Parathyroid adenoma (tissue), 2 donors: ENCODE measurements at regions not wholly inside any gene's neighbourhood (a gene's known extent, or its start where the extent isn't known, plus 50 kb on each side); places are given as distances from the start of the nearest gene placed in this dataset.

ENCODE experiments used
- H2AFZ ChIP-seq: fragments of 300-600 bp; sonication (generic); one replicate; pipeline ENCODE4 v1.7.0; 2017; ENCODE audit warnings: antibody characterized with exemption, mild to moderate bottlenecking
- H3K27ac ChIP-seq: fragments of 300-600 bp; sonication (generic); one replicate; pipeline ENCODE4 v1.7.0; 2017
- H3K27me3 ChIP-seq: fragments of 300-600 bp; sonication (generic); one replicate; pipeline ENCODE4 v1.7.0; 2017; ENCODE audit warnings: low read length; ENCODE audit not compliant: control insufficient read depth, insufficient read depth
- H3K36me3 ChIP-seq: fragments of 300-600 bp; sonication (generic); one replicate; pipeline ENCODE4 v1.7.0; 2017; ENCODE audit warnings: low read length; ENCODE audit not compliant: control insufficient read depth, insufficient read depth
- H3K4me1 ChIP-seq: fragments of 300-600 bp; sonication (generic); one replicate; pipeline ENCODE4 v1.7.0; 2017; ENCODE audit warnings: control low read depth
- H3K4me2 ChIP-seq: fragments of 300-600 bp; sonication (generic); one replicate; pipeline ENCODE4 v1.7.0; 2017; ENCODE audit warnings: low read length
- H3K4me3 ChIP-seq: fragments of 300-600 bp; sonication (generic); one replicate; pipeline ENCODE4 v1.7.0; 2017; ENCODE audit warnings: low read depth, low read length
- H3K79me2 ChIP-seq: fragments of 300-600 bp; sonication (generic); one replicate; pipeline ENCODE4 v1.7.0; 2017; ENCODE audit warnings: control low read depth
- H3K9ac ChIP-seq: fragments of 300-600 bp; sonication (generic); one replicate; pipeline ENCODE4 v1.7.0; 2017; ENCODE audit warnings: mild to moderate bottlenecking
- H3K9me3 ChIP-seq: fragments of 300-600 bp; sonication (generic); one replicate; pipeline ENCODE4 v1.7.0; 2017; ENCODE audit warnings: low read length; ENCODE audit not compliant: control insufficient read depth
- TF ChIP-seq, protein P1 (sequence below): fragments of 300-600 bp; sonication (generic); IDR thresholded peaks from one replicate; pipeline ENCODE4 v1.7.0; 2017; ENCODE audit warnings: antibody characterized with exemption, mild to moderate bottlenecking
- donor health status: primary hyperparathyroidism.

DNA sequence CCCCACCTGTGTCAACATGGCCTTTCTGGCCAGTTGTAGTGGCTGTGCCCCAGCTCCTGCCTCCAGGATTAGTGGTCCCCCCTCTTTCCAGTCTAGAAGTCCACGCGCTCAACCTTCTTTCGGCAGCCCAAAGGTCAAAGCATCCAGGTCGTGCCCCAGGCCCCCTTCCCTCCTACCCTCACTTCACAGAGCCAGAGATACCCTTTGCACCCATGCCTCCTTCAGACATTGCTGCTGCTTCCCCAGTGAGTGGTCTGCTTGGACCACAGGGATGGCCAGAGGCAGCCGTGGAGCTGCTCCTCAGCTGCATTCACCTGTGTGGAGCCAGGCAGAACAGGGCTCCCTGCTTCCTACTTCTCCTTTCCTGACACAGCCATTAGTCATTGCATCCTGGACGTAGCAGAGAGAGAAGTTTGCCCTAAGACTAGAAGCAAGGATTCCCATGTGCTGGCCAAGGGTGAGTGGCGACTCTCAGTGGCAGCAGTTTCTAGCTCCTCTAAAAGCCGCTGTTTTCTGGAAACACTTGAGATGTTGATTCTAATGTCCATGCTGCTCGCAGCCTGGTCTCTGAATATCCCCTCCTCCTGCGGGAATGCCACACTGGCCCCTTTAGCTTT lies 243.1 kb upstream of the SHH start:
- Histone ChIP-seq H3K27me3 (no peaks in the 10 kb centered on the region), H3K4me3 (no peak overlapping the region), H3K79me2 (no peaks in the 10 kb centered on the region), H3K4me2 (no peak overlapping the region), H3K9ac (no peak overlapping the region), H2AFZ (no peak overlapping the region), H3K9me3 (no peaks in the 10 kb centered on the region), H3K27ac (no peak overlapping the region), H3K4me1 (no peaks in the 10 kb centered on the region), H3K36me3 (no peaks in the 10 kb centered on the region)
- TF ChIP-seq, protein P1, sequence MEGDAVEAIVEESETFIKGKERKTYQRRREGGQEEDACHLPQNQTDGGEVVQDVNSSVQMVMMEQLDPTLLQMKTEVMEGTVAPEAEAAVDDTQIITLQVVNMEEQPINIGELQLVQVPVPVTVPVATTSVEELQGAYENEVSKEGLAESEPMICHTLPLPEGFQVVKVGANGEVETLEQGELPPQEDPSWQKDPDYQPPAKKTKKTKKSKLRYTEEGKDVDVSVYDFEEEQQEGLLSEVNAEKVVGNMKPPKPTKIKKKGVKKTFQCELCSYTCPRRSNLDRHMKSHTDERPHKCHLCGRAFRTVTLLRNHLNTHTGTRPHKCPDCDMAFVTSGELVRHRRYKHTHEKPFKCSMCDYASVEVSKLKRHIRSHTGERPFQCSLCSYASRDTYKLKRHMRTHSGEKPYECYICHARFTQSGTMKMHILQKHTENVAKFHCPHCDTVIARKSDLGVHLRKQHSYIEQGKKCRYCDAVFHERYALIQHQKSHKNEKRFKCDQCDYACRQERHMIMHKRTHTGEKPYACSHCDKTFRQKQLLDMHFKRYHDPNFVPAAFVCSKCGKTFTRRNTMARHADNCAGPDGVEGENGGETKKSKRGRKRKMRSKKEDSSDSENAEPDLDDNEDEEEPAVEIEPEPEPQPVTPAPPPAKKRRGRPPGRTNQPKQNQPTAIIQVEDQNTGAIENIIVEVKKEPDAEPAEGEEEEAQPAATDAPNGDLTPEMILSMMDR, result no peak

DNA sequence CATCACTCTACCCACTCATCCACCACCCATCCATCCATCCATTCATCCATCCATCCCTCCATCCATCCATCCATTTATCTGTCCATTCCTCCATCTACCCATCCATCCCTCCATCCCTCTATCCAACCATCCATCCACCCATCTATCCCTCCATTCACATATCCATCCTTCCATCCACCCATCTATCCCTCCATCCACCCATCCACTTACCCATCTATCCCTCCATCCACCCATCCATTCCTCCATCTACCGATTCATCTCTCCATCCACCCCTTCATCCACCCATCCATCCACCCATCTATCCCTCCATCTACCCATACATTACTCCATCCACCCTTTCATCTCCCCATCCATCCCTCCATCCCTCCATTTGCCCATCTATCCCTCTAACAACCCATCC lies 239.6 kb upstream of the SHH start:
- TF ChIP-seq, protein P1, result no peak
- Histone ChIP-seq H2AFZ (no peak overlapping the region), H3K27me3 (no peaks in the 10 kb centered on the region), H3K9ac (no peak overlapping the region), H3K4me1 (no peaks in the 10 kb centered on the region), H3K36me3 (no peaks in the 10 kb centered on the region), H3K9me3 (no peaks in the 10 kb centered on the region), H3K4me3 (no peak overlapping the region), H3K79me2 (no peaks in the 10 kb centered on the region), H3K27ac (no peak overlapping the region), H3K4me2 (no peak overlapping the region)

- Histone ChIP-seq H3K4me1 (no peaks in the 10 kb centered on the region), H3K9ac (no peak overlapping the region), H3K79me2 (no peaks in the 10 kb centered on the region), H3K9me3 (no peaks in the 10 kb centered on the region), H3K4me3 (no peak overlapping the region), H3K4me2 (no peak overlapping the region), H3K27ac (no peak overlapping the region), H3K27me3 (no peaks in the 10 kb centered on the region), H2AFZ (no peak overlapping the region), H3K36me3 (no peaks in the 10 kb centered on the region)
- TF ChIP-seq, protein P1, result no peak
These were observed 238.6 kb upstream of the SHH start for GRCh38 chr7:156050636-156051569.

- Histone ChIP-seq H3K9ac (no peak overlapping the region), H3K9me3 (no peaks in the 10 kb centered on the region), H3K4me3 (no peak overlapping the region), H3K27me3 (no peaks in the 10 kb centered on the region), H2AFZ (no peak overlapping the region), H3K4me2 (no peak overlapping the region), H3K27ac (no peak overlapping the region), H3K36me3 (no peaks in the 10 kb centered on the region), H3K4me1 (no peaks in the 10 kb centered on the region), H3K79me2 (no peaks in the 10 kb centered on the region)
- TF ChIP-seq, protein P1, result no peak
These were observed 237.1 kb upstream of the SHH start for GRCh38 chr7:156049366-156049765.
